ENCODE measurements at regions not wholly inside any gene's neighbourhood (a gene's known extent, or its start where the extent isn't known, plus 50 kb on each side); places are given as distances from the start of the nearest gene placed in this dataset.
"Not testable (repeated sequence)": the region's sequence is repeated elsewhere in the genome, so short reads cannot be mapped to it uniquely, and the experiment has no call there.

DNA sequence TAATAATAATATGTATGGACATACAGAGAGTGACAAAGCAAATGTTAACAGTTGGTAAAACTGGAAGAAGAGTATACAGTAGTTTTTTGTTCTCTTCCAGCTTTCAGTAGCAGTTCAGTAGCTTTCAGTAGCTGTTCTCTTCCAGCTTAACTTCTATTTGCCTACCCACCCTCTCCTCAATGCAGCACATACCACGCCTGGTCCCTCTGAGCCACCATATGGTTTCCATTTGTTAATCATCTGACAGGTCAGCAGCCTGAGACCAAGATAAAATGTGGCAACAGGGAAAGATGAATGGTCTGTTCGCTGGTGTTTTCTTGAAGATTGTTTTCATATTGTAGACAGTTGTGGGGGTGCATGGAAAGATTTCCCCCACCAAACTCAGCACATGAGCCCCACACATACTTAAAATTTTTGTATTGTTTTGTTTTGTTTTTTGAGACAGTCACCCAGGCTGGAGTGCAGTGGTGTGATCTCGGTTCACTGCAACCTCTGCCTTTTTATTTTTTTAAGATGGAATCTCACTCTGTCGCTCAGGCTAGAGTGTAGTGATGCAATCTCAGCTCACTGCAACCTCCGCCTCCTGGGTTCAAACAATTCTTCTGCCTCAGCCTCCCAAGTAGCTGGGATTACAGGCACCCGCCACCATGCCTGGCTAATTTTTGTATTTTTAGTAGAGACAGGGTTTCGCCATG, 56.8 kb downstream of the ATP6V0E2 start:
- not testable (repeated sequence) for DNase-seq

DNA sequence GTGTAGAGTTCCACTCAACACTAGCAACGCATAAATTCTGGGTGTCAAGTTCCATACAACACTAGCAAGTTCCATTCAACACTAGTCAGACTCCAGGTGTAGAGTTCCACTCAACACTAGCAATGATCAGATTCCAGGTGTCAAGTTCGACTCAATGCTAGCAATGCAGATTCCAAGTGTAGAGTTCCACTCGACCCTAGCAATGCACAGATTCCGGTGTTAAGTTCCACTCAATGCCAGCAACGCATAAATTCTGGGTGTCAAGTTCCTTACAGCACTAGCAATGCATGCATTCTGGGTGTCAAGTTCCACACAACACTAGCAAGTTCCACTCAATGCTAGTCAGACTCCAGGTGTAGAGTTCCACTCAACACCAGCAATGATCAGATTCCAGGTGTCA, 60.0 kb downstream of the ATP6V0E2 start:
- DNase-seq: not testable (repeated sequence)

DNA sequence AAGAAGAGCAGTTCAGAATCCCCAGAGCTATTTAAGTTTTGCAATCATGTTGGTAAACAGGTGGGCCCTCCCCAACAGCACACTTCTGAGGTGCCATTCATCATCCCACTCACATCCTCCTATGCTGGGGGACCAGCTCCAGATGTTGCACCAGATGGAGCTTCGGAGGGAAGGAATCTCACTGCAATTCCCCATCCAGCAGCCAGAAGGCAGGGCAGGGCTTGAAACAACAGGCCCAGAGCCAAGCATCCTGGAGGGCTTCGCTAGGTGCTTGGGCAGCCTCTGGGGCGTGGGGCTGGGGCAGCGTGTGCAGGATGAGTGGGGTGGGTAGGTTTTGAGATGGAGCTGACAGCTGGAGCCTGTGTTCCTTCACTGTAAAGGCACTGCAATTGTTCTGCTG, 73.6 kb downstream of the ATP6V0E2 start:
- not testable (repeated sequence) for DNase-seq

DNA sequence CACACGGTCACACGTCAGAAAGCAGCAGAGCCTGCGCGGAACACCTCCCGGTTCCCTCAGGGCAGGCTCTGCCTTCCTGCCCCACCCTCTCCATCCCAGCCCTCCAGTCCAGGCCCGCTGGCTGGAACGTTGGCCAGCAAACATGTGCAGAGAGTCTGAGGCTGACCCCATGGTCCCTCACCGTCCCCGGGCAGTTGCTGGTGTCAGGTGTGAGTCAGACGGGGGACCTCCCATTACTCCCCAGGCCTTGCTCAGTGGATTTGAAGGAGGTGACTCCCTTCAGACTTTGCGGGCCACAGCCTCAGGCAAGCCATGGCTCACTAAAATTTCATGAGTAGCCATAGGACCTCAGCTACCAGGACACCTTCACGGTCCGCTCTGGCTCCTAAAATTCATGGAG, 74.7 kb downstream of the ATP6V0E2 start:
- DNase-seq: not testable (repeated sequence)

DNA sequence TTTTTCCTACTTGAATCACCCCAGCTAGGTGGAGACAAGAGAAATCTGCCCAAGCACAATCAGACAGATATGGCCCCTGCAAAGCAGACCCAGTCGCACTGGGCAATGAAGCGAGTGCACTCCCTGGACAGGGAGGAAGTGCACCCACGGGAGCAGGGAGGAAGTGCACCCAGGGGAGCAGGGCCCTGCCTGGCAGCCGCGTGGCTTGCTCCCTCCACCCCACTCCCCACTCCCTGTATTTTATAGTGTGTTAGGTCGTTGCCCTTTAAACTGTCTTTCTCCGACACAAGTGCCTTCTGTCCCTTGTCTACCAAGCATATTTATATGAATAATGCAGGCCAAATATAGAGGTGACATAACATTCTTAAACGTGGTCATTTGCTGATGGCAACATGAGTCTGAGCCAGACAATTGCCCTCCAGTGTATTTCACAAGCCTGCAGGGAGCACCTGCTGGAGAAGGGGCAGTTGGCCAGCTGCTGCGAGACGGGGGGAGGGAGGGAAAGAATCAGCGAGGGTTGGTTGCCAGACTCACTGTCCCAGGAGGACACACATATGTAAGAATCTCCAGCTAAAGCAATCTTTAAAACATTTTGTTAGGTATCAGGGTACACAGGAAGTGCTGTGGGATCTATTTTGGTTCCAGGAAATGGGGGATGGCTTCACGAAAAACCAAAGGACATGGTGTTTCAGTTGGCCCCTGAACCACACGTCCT, 76.3 kb downstream of the ATP6V0E2 start:
- DNase-seq: not testable (repeated sequence)

DNA sequence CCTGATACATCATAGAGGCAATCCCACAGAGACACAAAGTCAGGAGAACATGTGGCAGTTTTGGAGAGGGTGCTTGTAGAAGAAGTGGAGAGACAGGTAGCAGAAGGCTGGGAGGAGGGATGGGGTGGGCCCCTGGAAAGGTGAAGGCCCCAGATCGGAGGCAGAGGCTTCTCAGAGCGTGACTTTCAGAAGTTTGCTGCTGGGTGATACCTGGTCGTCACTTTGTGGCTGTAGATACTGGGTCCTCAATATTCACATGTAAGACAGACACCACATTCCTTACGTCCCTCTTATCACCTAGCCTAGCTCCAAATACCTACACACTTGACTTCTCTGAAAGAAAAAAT, 76.8 kb downstream of the ATP6V0E2 start:
- not testable (repeated sequence) for DNase-seq

DNA sequence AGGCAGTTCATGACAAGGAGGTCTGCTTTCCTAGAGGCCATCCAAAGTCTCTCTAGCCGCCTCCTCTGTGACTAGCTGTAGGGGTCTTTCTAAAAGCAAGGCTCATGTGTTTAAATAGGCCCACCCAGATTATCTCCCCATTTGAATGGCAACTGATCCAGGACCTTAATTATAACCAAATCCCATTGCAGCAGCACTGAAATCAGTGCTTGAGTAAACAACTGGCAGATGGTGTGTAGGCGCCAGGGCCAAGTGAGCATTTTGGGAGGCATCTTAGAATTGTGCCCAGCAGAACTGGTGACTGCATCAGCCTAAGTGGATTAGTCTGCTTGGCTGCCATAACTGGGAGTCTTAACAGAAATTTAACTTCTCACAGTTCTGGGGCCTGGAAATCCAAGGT, 77.8 kb downstream of the ATP6V0E2 start:
- DNase-seq: not testable (repeated sequence)

DNA sequence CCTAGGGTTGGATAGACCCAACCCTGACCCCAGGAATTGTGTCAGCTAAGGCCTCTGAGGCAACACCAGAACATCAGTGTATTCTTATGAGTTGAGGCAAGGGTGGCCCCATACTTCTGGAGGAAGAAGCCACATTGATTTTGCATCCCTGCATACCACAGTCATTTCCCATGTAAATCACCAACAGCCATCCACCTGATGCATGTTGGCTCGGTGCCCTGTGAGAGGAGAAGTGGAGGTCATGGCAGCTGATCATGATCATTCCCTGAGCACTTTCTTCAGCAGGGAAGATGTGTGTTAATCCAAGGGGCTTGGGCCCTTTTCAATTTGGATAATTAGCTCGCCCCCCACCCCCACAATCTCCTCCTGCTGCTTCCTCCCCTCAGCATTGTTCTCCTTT, 85.1 kb downstream of the ATP6V0E2 start:
- not testable (repeated sequence) for DNase-seq

DNA sequence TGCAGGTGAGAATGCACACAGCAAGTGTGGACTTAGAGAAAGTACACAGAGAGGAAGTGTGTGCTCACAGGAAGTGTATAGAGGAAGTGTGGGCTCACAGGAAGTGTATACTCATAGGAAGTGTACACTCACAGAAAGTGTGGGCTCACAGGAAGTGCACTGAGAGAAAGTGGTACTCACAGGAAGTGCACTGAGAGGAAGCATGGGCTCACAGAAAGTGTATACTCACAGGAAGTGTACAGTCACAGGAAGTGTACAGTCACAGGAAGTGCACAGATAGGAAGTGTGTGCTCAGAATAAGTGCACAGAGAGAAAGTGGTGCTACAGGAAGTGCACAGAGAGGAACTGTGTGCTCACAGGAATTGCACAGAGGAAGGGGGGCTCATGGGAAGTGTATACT, 87.1 kb downstream of the ATP6V0E2 start:
- DNase-seq: not testable (repeated sequence)

DNA sequence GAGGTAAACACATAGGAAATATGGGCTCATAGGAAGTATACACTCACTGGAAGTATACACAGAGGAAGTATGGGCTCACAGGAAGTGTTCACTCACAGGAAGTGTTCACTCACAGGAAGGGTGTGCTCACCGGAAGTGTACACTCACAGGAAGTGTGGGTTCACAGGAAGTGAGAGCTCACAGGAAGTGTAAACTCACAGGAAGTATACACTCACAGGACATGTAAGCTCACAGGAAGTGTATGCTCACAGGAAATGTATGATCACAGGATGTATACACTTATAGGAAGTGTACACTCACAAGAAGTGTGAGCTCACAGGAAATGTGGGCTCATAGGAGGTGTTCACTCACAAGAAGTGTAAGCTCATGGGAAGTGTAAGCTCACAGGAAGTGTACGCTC, 88.1 kb downstream of the ATP6V0E2 start:
- not testable (repeated sequence) for DNase-seq

DNA sequence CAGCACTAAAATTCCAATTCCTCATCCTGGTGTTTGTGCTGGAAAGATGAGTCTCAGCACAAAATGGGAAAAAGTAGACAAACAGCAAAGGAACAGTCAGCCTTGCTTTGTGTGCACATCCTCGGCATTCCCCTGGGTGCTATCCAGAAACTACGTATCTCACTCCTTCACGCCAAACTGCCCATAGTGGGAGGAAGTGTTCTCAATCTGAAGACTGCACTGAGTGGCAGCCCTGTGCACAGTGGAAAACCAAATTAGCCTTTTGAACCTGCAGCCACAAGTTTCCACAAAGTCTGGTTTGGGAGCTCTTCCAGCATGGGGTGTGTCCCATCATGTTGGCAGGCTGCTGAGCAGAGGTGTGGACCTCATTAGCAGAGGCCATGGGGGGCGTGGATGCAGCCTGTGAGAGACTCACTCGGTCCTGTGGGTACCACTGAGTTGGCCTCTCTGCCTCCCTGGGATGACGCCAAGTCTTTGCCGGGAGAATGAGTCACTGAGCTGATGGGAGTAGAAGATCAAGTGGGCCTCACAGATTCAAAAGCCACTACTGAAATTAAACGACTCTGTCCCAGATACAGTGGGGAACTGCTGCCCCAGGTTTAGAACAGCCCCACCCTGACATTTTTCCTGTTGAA, 89.0 kb downstream of the ATP6V0E2 start:
- not testable (repeated sequence) for DNase-seq

DNA sequence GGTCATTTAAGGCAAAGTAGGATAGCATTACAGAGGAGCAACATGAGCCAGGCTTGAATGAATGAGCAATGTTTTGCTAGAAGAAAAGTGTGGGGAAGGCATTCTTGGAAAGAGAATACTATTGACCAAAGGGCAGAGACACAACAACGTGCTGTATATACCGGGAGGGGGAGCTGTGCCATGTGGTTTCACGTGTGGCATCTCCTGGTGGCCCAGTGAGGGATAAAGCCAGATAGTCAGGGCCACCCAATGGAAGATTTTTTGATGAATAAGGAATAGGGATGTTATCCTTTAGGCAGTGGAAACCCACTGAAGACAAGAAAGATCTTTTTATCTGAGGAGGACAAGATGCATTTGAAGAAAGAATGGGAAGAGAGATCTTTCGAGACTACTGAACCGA, 90.2 kb downstream of the ATP6V0E2 start:
- not testable (repeated sequence) for DNase-seq

DNA sequence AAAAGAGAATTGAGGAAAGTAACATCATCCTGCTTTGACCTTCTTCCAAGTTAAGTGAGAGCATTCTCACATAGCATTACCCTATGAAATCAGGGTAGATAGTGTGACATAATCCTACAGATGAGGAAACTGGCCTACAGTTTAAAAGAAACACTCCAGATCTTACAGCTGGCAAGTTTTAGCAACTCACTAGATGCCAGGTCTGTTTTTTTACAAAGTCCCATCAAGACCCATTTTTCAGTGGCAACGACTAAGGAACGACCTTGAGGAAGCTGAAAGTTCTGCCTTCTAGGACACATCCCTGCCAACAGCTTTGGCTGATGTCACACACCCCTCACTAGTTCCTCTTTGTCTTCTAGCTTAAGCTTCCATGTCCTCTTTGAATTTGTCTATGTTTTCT, 92.7 kb downstream of the ATP6V0E2 start:
- DNase-seq: not testable (repeated sequence)

DNA sequence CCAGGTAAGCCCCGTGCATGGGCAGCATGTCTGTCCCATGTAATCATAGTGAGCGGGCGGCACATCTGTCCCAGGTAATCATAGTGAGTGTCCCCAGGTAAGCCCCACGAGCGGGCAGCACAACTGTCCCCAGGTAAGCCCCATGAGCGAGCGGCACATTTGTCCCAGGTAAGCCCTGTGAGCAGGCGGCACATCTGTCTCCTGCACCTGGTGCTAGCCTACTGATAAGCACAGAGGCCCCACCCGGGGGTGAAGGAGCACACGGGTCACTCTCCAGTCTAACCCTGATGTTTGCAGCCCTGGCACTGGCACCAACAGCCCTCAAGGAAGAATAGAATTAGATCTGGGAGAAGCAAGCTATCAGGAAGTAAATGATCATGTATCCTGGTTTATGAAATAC, 99.2 kb downstream of the ATP6V0E2 start:
- not testable (repeated sequence) for DNase-seq

DNA sequence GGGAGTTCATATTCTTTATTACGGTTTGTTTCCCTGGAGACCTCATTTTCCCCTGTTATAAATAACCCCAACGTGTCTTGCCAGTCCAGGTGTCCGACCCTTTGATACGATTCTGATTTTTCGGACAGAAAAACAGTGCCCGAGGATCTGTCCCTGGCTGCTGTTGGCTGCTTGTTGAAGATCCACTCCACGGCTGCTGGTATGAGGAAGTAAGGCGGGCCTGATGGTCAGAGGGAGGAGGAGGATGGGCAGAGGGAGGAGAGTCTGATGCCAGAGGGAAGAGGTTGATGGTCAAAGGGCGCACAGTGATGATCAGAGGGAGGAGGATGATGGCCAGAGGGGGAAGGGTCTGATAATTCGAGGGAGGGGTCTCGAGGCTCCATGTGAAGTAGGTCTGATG, 99.9 kb downstream of the ATP6V0E2 start:
- DNase-seq: not testable (repeated sequence)

DNA sequence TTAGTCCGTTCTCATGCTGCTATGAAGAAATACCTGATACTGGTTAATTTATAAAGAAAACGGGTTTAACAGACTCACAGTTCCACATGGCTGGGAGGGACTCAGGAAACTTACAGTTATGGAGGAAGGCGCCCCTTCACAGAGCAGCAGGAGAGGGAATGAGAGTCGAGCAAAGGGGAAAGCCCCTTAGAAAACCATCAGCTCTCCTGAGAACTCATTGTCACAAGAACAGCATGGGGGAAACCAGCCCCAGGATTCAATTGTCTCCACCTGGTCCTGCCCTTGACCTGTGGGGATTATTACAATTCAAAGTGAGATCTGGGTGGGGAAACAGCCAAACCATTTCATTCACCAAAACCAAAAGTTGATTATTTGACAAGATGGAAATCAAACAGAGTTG, 101.8 kb downstream of the ATP6V0E2 start:
- not testable (repeated sequence) for DNase-seq

DNA sequence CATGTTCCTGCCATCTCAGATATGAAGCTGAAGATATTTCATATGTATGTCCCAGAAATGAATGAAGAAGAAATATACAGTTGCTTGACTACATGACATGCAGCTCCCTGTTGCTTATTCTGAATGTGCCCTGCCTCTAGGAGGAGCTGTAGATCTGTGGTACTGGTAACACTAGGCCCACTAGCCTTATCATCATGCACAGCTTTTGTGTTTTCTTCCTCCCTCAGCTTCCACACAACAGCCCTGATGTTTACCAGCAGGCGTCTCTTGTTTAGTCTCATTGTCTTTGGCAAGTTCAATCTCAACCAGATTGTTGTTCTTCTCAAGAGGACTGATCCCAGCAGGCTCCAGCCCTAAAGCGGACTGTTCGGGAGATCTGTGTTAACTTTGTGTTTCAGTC, 104.8 kb downstream of the ATP6V0E2 start:
- not testable (repeated sequence) for DNase-seq

DNA sequence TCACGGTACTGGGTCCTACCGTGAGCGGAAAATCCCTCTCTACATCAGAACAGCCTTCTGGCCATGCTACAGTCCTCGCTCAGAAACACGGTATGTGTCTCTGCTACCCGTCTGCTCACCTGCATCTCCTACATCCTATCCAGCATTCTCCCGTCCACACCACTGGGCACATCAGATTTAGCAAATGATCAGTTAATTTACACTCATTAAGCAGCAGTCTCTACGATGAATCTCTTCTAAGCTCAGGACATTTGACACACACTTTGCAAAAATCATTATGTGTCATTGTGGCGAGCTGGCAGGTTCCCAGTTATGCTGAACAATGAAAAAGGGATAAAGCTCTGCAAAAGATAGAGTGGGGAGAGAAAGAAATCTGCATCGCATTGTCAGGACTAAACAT, 105.2 kb downstream of the ATP6V0E2 start:
- not testable (repeated sequence) for DNase-seq

DNA sequence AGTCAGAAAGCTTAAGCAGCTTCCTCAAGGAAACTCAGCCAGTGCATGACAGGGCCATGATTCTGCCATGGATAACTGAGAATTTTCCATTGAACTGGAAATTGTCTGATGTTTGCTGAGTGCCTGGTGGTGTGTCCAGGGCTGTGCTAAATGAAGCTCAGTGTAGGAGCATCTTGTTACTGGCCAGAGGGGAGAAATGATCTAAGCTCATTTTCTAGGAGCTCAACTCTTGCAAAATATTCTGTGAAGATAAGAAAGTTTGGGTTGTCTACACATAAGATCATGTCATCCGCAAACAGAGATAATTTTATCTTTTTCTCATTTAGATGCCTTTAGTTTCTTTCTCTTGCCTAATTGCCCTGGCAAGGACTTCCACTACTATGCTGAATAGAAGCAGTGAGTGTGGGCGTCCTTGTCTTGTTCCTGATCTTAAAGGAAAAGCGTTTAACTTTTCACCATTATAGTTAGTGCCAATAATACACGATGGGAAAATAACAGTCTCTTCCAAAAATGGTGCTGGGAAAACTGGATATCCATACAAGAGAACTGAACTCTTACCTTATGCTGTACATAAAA, 108.9 kb downstream of the ATP6V0E2 start:
- not testable (repeated sequence) for DNase-seq

DNA sequence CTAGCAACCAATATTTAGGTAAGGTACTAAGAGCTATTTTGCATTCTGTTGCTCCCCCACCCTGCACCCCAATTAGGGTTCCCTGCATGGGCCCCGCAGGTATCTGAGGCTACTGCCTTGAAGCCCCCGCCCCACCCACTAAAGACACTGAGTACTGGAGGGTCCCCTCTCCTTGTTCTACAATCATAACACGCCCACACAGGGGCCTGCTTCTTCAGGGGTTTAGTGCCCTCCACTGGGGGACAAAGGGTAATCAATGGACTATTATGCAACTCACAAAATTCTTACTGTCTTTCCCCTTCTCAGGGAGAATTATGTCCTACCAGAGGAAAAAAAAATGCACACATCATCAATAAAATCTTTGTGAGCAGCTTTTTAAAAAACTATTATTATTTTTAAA, 113.1 kb downstream of the ATP6V0E2 start:
- DNase-seq: not testable (repeated sequence)

DNA sequence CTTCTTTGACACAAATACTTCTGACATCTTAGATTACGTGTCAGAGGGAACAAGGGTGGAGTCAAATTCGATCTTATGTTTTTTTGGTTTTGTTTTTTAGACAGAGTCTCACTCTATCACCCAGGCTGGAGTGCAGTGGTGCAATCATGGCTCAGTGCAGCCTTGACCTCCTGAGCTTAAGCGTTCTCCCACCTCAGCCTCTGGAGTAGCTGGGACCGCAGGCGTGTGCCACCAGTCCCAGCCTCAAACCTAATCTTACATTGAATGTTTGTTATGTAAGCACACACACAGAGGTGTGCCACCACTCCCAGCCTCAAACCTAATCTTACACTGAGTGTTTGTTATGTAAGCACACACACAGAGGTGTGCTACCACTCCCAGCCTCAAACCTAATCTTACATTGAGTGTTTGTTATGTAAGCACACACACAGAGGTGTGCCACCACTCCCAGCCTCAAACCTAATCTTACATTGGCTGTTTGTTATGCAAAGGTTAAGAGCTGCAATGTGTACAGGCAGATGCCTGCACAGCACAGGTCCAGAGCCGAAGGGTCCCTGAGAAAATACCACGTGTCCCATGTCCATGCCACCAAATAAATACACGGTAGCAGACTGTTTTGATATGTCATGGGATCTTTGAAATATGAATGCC, 118.0 kb downstream of the ATP6V0E2 start:
- not testable (repeated sequence) for DNase-seq

DNA sequence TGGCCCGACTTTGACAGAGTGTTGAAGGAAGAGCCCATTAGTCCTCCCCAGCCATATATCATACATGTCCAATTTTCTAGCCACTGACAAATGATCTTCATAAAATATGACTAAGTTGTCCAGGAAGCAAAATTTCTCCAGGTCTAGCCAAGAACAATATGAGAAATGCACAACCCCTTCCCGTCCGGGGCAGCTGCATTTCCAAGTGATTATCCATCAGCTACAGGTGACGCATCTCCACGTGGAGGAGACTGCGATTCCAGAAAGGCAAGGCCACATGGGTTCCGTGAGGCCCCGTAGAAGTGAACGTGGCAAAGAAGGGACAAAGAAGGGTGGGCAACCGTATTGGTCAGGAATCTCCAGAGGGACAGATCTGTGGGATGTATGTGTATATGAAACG, 118.6 kb downstream of the ATP6V0E2 start:
- DNase-seq: not testable (repeated sequence)
